Nephron progenitor cell (in vitro differentiated cells): ENCODE measurements at regions not wholly inside any gene's neighbourhood (a gene's known extent, or its start where the extent isn't known, plus 50 kb on each side); places are given as distances from the start of the nearest gene placed in this dataset.

Experiments used
- DNase-seq: peaks from one replicate; pipeline ENCODE4 v3.0.0; 2021
- H3K27ac Mint-ChIP-seq: 2 replicates; pipeline ENCODE4 v1.8.0; 2021; ENCODE audit warnings: mild to moderate bottlenecking, moderate library complexity, mixed read lengths
- H3K27me3 Mint-ChIP-seq: 2 replicates; pipeline ENCODE4 v1.8.0; 2021; ENCODE audit warnings: mild to moderate bottlenecking, low read depth, mixed read lengths; ENCODE audit not compliant: poor library complexity
- H3K36me3 Mint-ChIP-seq: 2 replicates; pipeline ENCODE4 v1.8.0; 2021; ENCODE audit warnings: low read depth, mixed read lengths
- H3K4me1 Mint-ChIP-seq: 2 replicates; pipeline ENCODE4 v1.8.0; 2021; ENCODE audit warnings: mixed read lengths
- H3K4me3 Mint-ChIP-seq: 2 replicates; pipeline ENCODE4 v1.8.0; 2021; ENCODE audit warnings: mild to moderate bottlenecking, moderate library complexity, mixed read lengths
- H3K9me3 Mint-ChIP-seq: 2 replicates; pipeline ENCODE4 v1.8.0; 2021; ENCODE audit warnings: mild to moderate bottlenecking, moderate library complexity, mixed read lengths
- TF ChIP-seq, protein P1 (sequence below): fragments of 200-600 bp; sonication (generic); IDR thresholded peaks from 2 replicates; pipeline ENCODE4 v1.5.0; 2021; ENCODE audit warnings: antibody characterized with exemption

- H3K4me3 Mint-ChIP-seq = no peak overlapping the region
- no peaks in the 10 kb centered on the region for H3K27me3 Mint-ChIP-seq
- peaks cover 8% of the 10 kb centered on the region for H3K9me3 Mint-ChIP-seq
- no peak for DNase-seq
- H3K27ac Mint-ChIP-seq = no peak overlapping the region
- TF ChIP-seq, protein P1, sequence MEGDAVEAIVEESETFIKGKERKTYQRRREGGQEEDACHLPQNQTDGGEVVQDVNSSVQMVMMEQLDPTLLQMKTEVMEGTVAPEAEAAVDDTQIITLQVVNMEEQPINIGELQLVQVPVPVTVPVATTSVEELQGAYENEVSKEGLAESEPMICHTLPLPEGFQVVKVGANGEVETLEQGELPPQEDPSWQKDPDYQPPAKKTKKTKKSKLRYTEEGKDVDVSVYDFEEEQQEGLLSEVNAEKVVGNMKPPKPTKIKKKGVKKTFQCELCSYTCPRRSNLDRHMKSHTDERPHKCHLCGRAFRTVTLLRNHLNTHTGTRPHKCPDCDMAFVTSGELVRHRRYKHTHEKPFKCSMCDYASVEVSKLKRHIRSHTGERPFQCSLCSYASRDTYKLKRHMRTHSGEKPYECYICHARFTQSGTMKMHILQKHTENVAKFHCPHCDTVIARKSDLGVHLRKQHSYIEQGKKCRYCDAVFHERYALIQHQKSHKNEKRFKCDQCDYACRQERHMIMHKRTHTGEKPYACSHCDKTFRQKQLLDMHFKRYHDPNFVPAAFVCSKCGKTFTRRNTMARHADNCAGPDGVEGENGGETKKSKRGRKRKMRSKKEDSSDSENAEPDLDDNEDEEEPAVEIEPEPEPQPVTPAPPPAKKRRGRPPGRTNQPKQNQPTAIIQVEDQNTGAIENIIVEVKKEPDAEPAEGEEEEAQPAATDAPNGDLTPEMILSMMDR = peak; percentile 37
- no peaks in the 10 kb centered on the region for H3K4me1 Mint-ChIP-seq
- no peaks in the 10 kb centered on the region for H3K36me3 Mint-ChIP-seq
Observed at GRCh38 chr3:76753599-76753998, 286.3 kb upstream of the ROBO2 start.

DNA sequence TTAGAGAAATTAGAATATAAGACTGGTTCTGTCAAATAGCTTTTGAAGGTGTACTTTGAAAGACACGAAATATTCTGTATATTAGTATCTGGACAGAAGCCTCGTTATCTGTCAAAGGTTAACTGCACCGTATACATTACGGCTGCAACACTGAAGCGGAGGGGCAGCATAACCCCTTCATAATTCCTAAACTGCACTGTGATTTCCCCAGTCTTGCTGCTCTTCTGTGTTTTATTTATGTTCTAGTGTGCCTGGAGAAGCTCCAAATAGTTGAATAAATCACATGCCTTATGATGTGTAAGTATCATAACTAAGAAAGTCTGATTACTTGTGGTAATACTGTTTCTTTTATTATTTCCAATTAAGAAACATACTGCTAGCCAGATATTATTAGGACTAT is 285.7 kb upstream of the ROBO2 start:
- Mint-ChIP-seq H3K4me3 (no peak overlapping the region), H3K27me3 (no peaks in the 10 kb centered on the region), H3K36me3 (no peaks in the 10 kb centered on the region), H3K9me3 (peaks cover 8% of the 10 kb centered on the region), H3K27ac (no peak overlapping the region), H3K4me1 (no peaks in the 10 kb centered on the region)
- TF ChIP-seq, protein P1 = no peak
- DNase-seq = no peak

DNA sequence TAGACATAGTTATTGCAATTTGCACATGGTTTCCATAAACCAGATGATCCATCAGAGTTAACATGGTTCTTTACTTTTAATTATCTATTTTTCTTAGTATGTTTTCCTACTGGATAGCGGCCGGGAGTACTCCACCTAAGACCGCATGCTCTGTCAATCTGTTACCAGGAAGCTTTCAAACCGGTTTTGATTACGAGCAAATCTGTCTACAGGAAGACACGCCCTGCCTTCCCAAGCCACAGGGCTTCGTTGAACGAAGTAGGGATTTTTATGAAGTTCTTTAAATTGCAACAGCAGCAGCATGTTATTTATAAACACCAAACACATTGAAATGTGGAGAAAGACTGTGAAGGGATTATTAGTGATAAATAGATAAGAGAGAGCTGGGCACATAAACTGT is 283.3 kb upstream of the ROBO2 start:
- Mint-ChIP-seq H3K4me3 (no peak overlapping the region), H3K27ac (no peak overlapping the region), H3K4me1 (no peaks in the 10 kb centered on the region), H3K9me3 (no peaks in the 10 kb centered on the region), H3K27me3 (no peaks in the 10 kb centered on the region), H3K36me3 (no peaks in the 10 kb centered on the region)
- no peak for DNase-seq
- TF ChIP-seq, protein P1 = no peak

DNA sequence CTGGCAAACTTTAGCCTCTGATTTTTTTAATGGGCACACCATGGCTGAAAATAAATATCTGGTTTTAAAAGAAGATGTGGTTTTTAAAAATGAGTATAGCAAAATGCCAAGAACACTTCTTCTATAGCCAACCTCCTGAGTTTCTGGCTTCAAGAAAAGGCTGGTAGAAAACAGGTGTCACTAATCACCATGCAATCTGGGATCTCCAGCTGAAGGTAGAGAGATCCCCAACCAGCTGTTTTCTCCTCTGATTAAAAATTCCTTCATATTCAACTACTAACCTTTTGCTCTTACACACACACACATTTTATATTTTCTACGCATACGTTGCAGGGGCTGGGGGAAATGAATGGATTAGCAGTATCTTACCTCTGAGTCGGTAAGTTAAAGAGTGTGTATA is 279.6 kb upstream of the ROBO2 start:
- Mint-ChIP-seq H3K27ac (no peak overlapping the region), H3K4me1 (no peaks in the 10 kb centered on the region), H3K27me3 (no peaks in the 10 kb centered on the region), H3K9me3 (no peaks in the 10 kb centered on the region), H3K4me3 (no peak overlapping the region), H3K36me3 (no peaks in the 10 kb centered on the region)
- TF ChIP-seq, protein P1 = no peak
- DNase-seq = no peak

- no peaks in the 10 kb centered on the region for H3K27me3 Mint-ChIP-seq
- DNase-seq = no peak
- H3K36me3 Mint-ChIP-seq = no peaks in the 10 kb centered on the region
- H3K27ac Mint-ChIP-seq = no peak overlapping the region
- H3K4me3 Mint-ChIP-seq = no peak overlapping the region
- no peaks in the 10 kb centered on the region for H3K4me1 Mint-ChIP-seq
- H3K9me3 Mint-ChIP-seq = no peaks in the 10 kb centered on the region
- TF ChIP-seq, protein P1 = no peak
Observed at GRCh38 chr3:76765511-76765910, 274.4 kb upstream of the ROBO2 start.

DNA sequence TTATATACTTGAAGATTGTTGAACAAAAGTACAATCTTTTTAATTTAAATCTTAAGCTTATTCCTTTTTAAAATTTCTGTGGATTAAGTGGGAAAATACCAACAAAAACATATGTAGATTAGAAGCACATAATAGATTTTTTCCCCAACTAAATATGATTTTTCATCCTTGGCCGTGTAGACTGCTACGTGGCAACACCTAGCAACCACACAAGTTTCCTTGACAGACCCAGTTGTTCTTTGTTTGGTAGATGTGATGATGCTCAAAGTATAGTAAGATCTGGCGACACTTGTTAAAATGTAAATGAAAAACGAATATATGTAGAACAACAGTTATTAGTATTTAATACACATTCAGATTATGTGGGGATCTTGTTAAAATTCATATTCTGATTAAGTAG is 271.0 kb upstream of the ROBO2 start:
- TF ChIP-seq, protein P1 = no peak
- no peak overlapping the region for H3K27ac Mint-ChIP-seq
- no peak for DNase-seq
- no peaks in the 10 kb centered on the region for H3K27me3 Mint-ChIP-seq
- no peaks in the 10 kb centered on the region for H3K36me3 Mint-ChIP-seq
- H3K4me1 Mint-ChIP-seq = no peaks in the 10 kb centered on the region
- no peak overlapping the region for H3K4me3 Mint-ChIP-seq
- no peaks in the 10 kb centered on the region for H3K9me3 Mint-ChIP-seq
